SKM-1 (cell line): ENCODE measurements at regions not wholly inside any gene's neighbourhood (a gene's known extent, or its start where the extent isn't known, plus 50 kb on each side); places are given as distances from the start of the nearest gene placed in this dataset.
"Not testable (repeated sequence)": the region's sequence is repeated elsewhere in the genome, so short reads cannot be mapped to it uniquely, and the experiment has no call there.

Source experiments
- DNase-seq: peaks from one replicate; lab custom pipeline; 2025; ENCODE audit not compliant: unreplicated experiment; lab: John Stamatoyannopoulos, UW

DNA sequence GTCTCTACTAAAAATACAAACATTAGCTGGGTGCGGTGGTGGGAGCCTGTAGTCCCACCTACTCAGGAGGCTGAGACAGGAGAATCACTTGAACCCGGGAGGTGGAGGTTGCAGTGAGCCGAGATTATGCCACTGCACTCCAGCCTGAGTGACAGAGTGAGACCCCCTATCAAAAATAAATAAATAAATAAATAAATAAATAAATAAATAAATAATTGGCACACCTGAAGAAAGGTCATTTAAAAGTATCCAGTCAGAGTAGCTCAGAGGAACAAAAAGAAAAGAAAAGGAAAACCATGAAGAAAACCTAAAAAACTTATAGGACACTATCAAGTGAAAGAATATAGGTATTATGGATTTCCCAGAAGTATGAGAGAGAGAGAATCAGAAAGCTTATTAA lies 330.1 kb upstream of the AR start:
- DNase-seq, result not testable (repeated sequence)

DNA sequence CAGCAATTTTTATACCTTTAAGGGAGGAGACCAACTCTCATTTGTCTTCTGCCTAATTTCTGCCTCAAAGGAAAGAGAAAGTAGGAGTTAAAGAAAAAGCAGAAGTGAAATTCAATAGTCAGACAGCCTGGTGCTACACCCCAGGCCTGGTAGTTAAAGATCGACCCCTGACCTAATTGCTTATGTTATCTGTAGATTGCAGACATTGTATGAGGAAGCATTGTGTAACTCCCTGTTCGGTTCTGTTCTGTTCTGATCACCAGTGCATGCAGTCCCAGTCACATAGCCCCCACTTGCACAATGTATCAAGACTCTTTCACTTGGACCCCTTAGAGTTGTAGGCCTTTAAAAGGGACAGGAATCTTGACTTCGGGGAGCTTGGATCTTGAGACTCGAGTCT lies 335.9 kb upstream of the AR start:
- DNase-seq, result peak; percentile 20

DNA sequence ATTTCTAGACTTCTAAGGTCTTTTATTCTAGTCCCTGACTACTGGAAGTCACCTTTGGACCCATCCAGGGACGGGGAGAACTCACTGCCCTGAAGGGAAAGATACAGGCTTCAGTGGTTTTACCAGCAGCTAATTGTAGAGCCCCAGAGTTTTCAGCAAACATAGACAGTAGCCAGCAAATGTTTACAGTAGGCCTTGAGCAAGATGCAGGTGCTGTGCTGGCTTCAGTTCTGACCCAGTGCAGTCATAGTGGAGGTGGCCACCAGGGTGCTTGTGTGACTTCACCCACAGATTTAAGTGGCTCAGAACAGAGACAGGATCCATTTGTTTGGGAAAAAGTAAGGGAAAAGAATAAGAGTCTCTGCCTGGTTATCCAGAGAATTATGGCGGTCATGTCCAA lies 384.4 kb upstream of the AR start:
- no peak for DNase-seq

DNA sequence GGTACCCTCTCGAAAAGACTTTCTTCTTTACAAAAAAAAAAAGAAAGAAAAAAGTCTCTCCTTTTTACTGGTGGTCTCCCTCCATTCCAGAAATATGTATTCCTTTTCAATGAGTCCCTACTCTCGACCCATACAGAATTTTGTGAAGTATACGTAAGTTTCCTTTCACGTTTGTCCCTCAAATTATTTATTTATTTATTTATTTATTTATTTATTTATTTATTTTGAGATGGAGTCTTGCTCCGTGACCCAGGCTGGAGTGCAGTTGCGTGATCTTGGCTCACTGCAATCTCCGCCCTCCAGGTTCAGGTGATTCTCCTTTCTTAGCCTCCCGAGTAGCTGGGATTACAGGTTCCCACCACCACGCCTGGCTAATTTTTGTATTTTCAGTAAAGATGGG lies 429.2 kb upstream of the AR start:
- DNase-seq, result no peak

DNA sequence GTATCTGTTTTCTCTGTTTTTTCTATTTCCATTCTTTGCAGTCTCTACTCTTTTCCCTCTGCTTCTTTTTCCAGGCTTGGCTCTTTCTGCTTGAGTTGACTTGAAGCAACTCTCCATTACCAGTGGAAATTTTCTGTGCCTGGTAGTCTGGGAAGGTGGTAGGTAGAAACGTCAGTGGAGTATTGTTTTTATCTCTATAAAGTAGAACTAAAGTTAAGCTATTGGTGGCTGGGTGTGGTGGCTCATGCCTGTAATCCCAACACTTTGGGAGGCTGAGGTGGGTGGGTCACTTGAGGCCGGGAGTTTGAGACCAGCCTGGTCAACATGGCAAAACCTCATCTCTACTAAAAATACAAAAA lies 438.1 kb upstream of the AR start:
- DNase-seq, result no peak

DNA sequence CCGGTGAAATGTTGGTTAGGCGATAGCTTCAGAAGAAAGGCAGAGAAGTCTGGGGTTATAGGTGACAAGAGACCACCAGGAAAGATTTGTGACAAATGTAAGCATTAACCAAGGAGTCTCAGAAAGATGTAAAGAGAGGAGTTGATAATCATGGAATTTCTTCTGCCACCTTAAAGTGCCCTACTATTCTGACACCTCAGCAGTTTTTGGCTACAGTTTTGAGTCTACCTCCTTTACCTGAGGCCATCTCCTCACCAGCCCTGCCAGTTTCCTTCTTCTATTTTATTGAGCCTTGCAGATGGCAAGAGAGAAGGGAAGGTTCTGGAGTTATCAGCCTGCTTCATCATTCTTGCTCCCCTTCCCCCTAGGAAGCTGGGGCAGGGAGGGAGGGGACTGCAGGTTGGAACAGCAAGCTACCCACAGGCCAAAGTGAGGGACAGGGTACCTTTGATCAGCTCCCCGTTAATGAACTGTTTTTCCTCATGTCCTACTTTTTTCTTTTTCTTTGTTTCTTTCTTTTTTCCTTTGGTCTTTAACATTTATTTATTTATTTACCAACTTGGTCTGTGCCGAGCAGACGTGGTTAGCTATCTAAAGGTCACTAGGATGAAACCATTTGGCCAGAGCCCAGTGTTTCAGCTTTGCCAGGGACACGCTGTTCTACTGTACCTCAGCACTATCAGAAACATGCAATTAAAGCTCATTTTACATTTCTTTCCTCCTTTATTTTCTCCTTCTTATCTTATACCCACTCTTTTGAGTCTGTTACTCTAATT lies 438.7 kb upstream of the AR start:
- no peak for DNase-seq

DNA sequence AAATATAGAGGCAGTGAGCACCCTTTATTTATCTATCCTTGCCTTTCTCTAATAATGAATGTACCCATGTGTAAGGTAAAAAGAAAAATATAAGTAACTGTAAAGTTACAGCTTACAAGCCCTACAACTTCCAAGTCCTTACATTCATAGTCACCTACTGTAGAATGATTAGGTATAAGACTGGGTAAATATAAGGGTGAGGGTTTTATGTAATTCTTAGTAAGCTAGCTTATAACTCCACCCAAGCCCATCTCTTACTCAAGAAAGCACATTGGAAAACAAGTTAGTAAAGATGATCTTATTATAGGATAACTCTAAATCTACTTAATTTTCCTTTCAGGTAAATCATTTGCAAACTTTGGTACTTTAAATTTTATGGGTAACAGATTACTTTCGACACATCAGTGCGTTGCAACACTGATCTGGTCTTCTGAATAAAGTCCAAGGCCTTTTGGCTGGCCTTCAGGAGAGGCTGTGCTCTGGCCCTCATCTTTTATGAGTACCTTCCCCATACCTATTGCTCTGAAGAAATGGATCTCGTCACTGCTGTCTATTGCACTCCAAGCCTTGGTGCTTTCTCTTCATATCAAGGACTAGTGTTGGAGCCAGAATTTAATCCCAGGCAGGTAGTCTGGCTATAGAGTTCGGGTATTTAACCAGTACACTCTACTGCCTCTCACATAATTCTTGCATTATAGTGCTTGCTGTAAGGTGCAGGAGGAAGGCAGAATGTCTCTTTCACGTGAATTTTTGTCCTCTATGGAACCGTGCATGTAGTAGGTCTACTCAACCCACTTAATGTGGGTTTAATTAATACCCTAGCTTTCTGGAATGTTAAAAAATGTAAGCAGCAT lies 443.6 kb upstream of the AR start:
- no peak for DNase-seq

DNA sequence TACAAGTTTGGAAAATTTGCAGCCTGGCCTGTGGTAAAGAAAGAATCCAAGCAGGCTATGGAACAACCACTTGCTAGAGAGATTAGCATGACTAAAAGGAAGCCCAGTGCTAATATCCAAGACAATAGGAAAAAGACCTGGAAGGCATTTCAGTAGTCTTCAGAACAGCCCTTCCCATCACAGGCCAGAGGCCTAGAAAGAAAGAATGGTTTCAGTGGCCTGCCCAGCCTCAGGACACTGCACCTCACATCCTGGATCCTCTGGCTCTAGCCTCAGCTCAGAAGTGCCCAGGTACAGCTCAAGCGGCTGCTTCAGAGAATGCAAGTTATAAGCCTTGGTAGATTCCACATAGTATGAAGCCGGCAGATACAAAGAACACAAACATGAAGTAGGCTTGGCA lies 449.8 kb upstream of the AR start:
- DNase-seq, result no peak

DNA sequence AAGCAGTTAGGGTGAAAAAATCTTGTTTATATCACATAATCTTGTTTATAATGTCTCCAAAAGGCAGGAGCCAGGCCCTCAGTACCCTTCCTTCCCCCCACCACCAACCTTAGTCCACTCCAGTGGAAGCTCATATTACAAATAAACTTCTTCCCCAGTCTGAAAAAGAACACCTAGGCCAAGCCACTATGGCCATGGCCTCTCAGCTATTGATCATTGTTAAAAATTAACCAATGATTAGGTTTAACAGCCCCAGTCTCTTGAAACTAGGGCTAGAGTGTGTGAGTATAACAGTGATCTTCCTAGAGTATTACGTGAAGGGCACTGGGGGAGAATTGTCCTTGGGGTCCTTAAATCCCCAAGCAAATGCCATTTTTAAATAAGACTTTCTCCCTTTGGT lies 411.9 kb upstream of the EDA2R start:
- no peak for DNase-seq

DNA sequence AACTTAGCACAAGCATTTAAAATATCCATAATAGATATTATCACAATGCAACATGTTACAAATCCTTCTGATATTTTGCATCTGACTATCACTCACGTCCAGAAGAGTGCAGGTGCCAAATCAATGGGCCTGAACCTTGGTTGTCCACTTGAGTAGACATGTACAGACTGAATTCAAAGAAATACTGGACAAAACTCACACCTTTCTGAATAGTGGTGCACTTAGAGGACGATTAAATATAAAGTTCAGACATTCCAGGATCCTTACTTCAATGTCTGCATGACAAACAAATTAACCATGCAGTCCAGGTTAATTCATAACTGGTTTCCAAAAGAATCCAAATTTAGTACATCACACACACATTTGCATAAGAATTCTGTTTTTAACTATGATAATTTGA lies 406.0 kb upstream of the EDA2R start:
- DNase-seq, result no peak

DNA sequence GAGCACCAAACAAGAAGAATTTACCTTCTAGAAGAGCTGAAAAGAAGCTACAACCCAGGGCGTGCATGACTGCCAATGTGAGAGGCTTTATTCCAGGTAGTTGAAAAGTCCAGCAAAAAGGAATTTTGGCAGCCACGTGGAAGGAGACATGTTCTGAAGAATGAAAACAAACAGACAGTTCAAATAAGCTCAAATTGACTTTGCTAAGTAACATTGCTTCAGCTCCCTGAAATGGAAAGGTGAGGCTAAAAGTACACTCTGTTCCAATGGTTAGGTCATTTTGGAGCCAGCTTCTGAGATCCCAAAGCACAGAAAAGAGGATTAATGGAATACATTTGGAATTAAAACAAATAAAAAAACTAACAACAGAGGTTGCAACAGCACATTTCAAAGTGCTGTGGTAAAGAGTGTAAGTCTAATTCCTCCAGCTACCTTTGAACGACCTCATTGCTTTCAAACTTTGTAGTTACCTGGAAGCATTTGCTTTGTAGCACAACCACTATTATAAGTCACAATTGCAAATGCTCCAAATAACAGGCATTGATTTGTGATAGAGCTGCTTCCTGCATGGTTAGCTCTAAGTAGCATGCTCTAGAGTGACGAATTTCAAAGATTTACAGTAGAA lies 405.3 kb upstream of the EDA2R start:
- no peak for DNase-seq

DNA sequence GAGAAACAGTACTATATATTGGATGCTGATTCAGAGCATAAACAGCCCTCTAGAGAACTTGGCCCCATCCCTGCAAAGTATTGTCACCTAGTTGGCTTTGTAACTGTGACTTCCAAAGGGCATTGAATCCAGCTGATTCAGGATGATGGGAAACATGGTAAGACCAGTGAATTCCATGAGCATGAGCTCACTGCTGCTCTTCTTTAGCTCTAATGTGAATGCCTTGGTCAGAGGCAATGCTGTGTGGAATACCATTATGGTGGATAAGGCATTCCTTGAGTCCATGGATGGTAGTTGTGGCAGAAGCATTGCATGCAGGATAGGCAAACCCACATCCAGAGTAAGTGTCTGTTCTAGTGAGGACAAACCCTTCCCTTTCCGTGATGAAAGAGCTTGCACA lies 365.6 kb upstream of the EDA2R start:
- no peak for DNase-seq

DNA sequence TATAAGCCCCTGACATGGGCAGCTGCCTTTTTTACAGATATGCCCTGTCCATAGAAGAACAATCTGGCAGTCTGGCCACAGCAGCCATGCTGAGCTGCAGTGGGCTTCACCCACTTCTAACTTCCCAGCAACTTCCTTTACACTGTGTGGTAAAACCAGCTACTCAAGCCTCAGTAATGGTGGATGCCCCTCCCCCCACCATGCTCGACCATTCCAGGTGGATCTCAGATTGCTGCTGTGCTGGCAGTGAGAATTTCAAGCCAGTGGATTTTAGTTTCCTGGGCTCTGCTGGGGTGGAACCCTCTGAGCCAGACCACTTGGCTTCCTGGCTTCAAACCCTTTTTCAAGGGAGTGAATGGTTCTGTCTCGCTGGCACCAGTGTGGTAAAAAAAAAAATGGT lies 355.9 kb upstream of the EDA2R start:
- no peak for DNase-seq

DNA sequence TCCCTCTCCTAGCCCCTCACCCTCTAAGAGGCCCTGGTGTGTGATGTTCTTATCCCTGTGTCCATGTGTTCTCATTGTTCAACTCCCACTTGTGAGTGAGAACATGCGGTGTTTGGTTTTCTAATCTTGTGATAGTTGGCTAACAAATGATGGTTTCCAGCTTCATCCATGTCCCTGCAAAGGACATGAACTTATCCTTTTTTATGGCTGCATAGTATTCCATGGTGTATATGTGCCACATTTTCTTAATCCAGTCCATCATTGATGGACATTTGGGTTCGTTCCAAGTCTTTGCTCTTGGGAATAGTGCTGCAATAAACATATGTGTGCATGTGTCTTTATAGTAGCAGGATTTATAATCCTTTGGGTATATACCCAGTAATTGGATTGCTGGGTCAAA lies 353.2 kb upstream of the EDA2R start:
- DNase-seq, result not testable (repeated sequence)

DNA sequence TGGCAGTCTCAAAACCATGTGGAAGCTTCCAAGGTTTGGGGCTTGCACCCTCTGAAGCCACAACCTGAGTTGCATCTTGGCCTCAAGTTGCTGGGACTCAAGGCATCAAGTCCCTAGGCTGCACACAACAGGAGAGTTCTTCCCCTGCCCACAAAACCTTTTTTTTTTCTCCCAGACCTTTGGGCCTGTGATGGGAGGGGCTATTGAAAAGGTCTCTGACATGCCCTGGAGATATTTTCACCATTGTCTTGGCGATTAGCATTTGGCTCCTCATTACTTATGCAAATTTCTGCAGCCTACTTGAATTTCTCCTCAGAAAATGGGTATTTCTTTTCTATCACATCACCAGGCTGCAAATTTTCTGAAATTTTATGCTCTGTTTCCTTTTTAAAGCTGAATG lies 349.5 kb upstream of the EDA2R start:
- DNase-seq, result no peak

DNA sequence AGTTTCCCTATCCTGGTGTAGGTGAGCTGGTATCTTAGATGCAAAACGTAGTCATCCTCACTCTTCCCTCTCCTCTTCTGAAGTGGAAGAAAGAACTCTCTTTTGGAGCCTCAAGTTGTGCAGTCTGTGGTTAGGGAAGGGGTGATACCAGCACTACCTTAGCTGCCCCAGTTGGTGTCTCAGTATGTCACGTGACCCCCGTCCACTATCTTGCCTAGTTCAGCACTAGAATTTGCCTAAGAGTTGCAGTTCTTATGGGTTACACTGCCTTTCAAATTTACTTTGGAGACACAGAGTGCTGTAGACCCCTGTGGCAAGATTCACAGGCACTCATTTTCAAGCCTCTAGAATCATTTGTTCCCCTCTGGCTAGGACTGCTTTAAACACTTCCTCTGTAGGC lies 322.8 kb upstream of the EDA2R start:
- DNase-seq, result no peak

DNA sequence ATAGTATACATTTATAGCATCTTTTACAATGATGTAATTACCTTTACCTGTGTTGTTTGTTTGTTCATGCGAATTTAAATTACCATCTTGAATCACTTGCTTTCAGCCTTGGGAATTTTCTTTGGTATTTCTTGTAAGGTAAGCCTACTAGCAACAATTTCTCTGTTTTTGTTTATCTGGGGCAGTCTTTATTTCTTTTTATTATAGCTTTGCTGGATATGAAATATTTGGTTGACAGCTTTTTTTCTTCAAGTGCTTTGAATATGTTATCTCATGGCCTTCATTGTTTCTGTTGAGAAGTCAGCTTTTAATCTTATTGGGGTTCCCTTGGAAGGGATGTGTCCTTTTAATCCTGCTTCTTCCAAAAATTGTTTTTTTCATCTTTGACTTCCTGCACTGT lies 292.8 kb upstream of the EDA2R start:
- no peak for DNase-seq

DNA sequence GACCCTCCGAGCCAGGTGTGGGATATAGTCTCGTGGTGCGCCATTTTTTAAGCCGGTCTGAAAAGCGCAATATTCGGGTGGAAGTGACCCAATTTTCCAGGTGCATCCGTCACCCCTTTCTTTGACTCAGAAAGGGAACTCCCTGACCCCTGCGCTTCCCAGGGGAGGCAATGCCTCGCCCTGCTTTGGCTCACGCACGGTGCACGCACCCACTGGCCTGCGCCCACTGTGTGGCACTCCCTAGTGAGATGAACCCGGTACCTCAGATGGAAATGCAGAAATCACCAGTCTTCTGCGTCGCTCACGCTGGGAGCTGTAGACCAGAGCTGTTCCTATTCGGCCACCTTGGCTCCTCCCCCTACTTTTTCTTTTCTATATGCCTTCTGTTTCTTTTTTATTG lies 291.6 kb upstream of the EDA2R start:
- DNase-seq, result not testable (repeated sequence)

DNA sequence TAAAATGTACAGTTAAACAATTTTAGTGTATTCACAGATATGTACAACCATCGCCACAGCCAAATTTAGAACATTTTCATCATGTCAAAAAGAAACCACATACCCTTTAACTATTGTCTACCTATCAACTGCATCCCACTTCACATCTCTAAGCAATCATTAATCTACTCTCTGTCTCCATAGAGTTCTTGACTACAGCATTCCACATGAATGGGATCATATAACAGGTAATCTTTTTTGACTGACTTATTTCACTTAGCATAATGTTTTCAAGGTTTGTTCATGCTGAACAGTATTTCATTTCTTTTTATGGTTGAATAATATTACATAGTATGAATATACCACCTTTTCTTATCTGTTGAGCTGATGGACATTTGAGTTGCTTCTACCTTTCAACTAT lies 281.4 kb upstream of the EDA2R start:
- DNase-seq, result no peak

DNA sequence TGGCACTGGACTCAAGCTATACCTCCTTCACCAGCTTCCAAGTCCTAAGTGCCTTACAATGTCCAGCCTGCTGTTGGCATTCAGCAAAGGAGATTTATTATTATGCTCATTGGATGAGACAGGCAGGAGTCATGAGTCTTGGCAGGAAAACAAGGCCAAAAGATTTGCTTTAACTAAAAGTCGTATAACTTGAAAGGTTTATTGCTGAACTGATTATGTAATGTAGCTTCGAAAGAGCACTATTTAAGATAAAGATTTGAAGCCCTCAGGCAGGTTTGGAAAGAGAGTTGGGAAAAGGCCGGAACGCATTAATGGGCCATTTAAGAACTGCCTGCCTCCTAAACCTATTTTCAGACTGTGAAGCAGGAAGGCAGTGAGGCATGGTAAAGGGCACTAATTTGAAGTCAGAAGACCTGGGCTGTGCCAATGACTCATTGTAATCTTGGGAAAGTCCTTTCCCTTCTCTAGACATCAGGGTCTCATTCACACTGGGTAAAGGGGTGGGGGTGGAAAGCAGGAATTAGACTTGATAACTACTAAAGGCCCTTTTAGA lies 280.5 kb upstream of the EDA2R start:
- no peak for DNase-seq

DNA sequence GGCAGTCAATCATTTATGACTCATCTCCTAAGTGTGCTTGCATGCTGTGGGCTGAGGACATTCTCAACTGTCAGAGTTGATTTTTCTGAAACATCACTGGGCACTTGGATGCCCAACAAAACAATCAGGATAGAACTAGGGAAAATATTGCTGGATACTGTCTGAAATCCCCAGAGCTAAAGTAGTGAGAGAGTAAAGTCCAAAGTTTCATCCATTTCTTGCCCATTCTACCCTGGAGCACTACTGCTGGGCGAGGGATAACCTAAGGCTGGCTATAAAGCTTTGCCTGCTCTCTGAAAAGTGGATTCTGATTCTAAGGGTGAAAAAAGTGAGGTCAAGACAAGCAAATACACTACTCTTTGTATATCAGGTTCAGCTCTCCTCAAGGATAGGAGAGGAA lies 279.6 kb upstream of the EDA2R start:
- DNase-seq, result no peak

DNA sequence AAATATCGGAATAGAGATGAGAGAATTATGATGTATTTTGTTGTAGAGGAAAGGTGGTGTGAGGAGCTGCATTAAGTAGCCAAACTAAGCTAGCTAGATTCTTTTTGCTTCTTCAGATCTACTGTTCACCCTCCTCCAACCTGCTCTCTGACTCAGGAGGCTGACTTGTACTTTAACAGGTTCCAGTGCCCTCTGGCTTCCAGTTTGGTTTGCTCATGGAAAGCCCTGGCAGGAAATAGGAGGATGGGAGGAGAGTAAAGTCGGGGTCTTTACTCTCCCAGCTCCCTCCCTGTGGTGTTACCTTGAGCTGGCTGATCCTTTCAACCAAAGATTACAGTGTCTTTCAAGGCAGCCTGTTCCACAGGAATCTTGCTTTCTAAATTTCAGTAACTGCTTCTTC lies 277.0 kb upstream of the EDA2R start:
- no peak for DNase-seq
